H7 (cell line): ENCODE measurements at regions not wholly inside any gene's neighbourhood (a gene's known extent, or its start where the extent isn't known, plus 50 kb on each side); places are given as distances from the start of the nearest gene placed in this dataset.
"Not testable (repeated sequence)": the region's sequence is repeated elsewhere in the genome, so short reads cannot be mapped to it uniquely, and the experiment has no call there.

Experiments
- DNase-seq: peaks from one replicate; pipeline ENCODE4 v3.0.0; 2012
- H3K27me3 ChIP-seq: 2 replicates; pipeline ENCODE4 v1.6.0; 2011; ENCODE audit warnings: mild to moderate bottlenecking, low read length; ENCODE audit not compliant: control insufficient read depth, insufficient read depth
- H3K36me3 ChIP-seq: replicated peaks from 2 replicates; pipeline ENCODE4 v1.5.1; 2011; ENCODE audit warnings: low read length; ENCODE audit not compliant: control insufficient read depth, insufficient read depth
- H3K4me3 ChIP-seq: 2 replicates; pipeline ENCODE4 v1.5.1; 2011; ENCODE audit warnings: low read depth, mild to moderate bottlenecking, control low read depth, low read length, moderate library complexity; ENCODE audit not compliant: insufficient read depth

DNA sequence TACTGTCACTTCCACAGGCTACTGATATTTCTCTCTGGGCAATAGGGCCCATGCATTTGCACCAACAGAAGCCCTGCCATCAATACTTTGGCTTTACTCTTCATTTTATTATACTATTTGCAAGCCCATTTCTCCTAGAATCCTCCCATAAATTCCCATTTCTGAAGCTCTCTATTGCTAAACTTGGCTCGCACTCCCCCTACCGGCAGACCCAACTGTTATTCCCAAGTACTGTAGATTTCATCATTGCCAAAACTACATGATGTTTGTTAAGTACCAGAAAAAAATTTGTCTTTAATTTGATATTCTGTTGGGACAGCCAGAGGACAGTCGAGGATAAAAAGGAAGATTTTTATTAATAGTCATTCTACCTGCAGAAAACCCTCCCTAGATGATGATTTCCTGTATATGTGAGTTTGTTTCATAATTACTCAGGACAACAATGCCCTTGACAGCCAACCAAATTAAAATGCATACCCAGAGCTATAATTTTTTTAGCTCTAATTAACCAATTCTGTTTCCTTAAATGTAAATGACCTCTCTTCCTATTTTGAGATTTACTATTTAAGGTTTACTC is 298.6 kb downstream of the REEP3 start:
- Histone ChIP-seq H3K36me3 (no peaks in the 10 kb centered on the region), H3K4me3 (no peak overlapping the region), H3K27me3 (no peaks in the 10 kb centered on the region)
- DNase-seq: peak; percentile 44

DNA sequence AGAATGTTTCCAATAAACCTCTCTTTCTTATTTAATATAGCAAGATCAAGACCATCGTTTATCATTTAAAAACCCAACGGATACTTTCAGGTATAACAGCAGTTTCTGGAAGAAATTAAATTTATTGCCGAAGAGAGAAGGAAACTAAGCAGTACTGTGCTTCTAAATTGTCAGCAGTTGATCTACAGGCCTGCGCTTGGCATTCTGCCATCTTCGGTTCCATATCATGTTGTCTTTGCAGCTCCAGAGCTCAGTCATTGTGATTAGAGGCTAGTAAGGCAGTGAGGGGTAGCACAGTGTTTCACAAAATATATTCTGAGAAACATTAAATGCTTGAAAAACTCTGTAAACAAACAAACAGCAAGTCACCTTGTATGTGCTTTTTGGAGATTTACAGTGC is 301.3 kb downstream of the REEP3 start:
- no peaks in the 10 kb centered on the region for H3K36me3 ChIP-seq
- H3K27me3 ChIP-seq: no peaks in the 10 kb centered on the region
- H3K4me3 ChIP-seq: no peak overlapping the region
- no peak for DNase-seq

DNA sequence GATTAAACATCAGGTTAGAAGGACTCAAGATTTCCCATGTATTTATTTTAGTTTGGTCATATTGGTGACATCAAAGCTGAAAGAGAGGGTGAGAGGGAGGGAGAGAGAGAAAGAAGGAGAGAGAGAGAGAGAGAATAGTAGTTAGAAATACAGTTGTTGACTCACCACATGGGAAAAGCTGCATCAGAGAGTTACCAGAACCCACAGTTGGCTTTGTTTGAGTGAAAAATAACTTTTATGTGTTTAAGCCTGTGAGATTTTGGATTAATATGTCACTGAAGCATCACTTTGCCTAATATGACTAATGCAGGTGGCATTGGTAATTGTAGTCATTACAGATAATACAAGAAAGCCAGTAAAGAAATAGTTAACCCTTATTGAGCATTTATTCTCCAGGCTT is 303.9 kb downstream of the REEP3 start:
- H3K27me3 ChIP-seq: no peaks in the 10 kb centered on the region
- no peak for DNase-seq
- H3K4me3 ChIP-seq: no peak overlapping the region

DNA sequence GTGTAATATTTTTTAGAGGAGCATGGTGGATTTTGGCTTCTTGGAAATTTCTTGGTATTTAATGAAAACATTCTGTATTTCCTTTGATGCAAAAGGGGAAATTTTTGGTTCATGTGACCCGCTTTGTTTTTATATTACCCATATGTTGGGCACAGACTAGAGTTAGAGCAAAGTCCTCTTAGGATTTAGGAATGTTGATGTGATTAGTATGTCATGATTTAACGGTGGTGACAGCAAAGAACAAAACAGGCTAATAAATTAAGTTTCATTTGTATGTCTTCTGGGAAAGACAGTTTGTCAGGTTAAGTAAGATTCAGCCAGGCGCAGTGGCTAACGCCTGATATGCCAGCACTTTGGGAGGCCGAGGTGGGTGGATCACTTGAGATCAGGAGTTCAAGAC is 304.6 kb downstream of the REEP3 start:
- Histone ChIP-seq H3K27me3 (no peaks in the 10 kb centered on the region), H3K36me3 (no peaks in the 10 kb centered on the region), H3K4me3 (no peak overlapping the region)
- DNase-seq: no peak

More for the DNA sequence above, 303.9 kb downstream of the REEP3 start:
- no peaks in the 10 kb centered on the region for H3K36me3 ChIP-seq

DNA sequence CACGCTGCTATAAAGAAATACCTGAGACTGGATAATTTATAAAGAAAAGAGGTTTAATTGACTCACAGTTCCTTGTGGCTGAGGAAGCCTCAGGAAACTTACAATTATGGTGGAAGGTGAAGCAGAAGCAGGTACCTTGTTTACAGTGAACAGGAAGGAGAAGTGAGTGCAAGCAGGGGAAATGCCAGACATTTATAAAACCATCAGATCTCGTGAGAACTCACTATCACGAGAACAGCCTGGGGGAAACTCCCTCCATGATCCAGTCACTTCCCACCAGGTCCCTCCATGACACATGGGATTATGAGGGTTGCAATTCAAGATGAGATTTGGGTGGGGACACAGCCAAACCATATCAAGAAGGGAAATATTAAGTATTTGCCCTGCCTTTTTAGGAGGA is 305.8 kb downstream of the REEP3 start:
- not testable (repeated sequence) for H3K36me3 ChIP-seq, DNase-seq, H3K4me3 ChIP-seq, H3K27me3 ChIP-seq

DNA sequence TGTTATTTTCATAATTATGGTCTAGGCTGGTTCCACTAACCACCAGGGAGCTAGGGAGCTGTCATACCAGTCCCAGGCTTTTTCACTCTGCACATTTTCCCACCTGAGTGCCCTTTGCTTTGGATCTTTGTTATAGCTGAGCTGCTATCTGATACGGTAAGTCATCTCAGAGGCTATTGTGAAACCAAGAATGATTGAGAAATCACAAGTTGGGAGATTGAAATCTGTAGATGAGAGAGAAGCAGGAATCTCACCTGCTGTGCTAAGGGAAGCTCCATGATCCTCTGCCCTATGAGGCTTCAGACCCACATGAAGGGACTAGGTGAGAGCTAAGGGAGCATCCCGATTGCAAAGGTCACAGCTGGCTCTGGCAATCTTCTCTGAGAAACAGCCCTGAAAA is 307.8 kb downstream of the REEP3 start:
- Histone ChIP-seq H3K36me3 (no peaks in the 10 kb centered on the region), H3K27me3 (no peaks in the 10 kb centered on the region), H3K4me3 (no peak overlapping the region)
- no peak for DNase-seq

DNA sequence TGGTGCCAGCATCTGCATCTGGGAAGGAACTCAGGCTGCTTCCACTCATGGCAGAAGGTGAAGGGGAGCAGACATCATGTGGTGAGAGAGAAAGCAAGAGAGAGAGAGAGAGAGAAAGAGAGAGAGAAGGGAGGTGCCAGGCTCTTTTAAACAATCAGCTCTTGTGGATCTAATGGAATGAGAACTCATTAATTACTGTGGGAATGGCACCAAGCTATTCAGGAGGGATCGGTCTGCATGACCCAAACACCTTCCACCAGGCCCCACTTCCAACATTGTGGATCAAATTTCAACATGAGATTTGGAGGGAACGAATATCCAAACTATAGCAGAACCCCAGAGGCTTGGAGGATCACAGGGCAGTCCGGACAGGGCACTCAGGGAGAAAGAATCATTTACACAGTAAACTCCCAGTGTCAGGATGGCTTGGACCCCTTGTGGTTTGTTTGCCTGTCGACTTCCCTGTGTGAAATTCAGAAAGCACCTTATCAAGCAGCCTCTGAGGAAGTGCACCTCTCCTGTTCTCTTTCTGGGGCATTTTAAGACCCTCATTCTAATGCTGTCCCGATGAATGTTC is 308.5 kb downstream of the REEP3 start:
- Histone ChIP-seq H3K4me3 (no peak overlapping the region), H3K27me3 (no peaks in the 10 kb centered on the region), H3K36me3 (no peaks in the 10 kb centered on the region)
- peak; percentile 8 for DNase-seq

DNA sequence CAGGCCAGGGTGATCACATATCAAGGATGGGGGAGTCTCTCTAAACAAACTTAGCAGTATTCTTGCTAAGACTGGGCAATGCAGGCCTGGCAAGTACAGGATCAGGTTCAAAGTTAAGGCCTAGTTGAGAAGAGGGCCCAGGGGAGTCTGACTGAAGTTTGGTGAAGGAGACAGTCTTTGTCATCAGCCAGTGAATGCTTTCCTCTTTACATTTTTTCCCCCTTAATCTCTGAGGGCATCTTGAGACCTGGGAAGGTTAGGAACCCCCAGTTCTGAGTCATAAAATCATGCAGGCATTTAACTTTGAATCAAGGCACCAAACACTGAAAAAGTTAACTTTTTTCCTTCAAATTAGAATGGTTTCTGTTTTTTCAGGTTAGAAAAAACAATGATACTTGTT is 311.5 kb downstream of the REEP3 start:
- no peak for DNase-seq
- no peak overlapping the region for H3K4me3 ChIP-seq

DNA sequence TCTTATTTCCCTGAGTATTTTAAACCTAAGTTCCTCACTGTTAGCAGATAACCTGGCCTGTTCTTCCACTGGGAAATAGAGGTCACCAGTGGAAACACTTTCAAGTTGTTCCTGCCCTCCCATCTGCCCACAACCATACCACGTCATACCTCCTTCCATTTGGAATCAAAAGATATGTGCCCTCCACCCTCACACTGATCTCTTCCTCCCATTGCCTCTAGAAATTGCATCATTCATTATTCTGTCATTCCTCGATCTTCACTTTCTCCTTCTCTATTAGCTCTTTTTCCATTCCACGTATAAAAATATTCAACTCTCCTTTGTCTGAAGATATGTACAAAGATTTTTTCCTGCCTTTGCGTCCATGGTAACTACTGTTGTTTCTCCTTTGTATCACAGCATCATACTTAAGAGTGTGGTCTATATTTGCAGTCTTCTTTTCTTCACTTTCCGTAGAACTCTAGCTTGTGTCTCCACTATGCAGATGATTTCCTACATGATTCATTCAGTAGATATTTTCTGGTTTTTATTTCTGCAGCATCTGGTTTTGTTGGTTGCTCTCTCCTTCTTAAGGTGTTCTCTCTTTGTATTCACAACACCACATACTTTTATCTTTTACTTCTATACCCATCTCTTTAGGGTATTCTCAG is 312.3 kb downstream of the REEP3 start:
- Histone ChIP-seq H3K36me3 (no peaks in the 10 kb centered on the region), H3K27me3 (no peaks in the 10 kb centered on the region), H3K4me3 (no peak overlapping the region)
- DNase-seq: no peak

More for the DNA sequence above, 311.5 kb downstream of the REEP3 start:
- no peaks in the 10 kb centered on the region for H3K36me3 ChIP-seq
- H3K27me3 ChIP-seq: no peaks in the 10 kb centered on the region

DNA sequence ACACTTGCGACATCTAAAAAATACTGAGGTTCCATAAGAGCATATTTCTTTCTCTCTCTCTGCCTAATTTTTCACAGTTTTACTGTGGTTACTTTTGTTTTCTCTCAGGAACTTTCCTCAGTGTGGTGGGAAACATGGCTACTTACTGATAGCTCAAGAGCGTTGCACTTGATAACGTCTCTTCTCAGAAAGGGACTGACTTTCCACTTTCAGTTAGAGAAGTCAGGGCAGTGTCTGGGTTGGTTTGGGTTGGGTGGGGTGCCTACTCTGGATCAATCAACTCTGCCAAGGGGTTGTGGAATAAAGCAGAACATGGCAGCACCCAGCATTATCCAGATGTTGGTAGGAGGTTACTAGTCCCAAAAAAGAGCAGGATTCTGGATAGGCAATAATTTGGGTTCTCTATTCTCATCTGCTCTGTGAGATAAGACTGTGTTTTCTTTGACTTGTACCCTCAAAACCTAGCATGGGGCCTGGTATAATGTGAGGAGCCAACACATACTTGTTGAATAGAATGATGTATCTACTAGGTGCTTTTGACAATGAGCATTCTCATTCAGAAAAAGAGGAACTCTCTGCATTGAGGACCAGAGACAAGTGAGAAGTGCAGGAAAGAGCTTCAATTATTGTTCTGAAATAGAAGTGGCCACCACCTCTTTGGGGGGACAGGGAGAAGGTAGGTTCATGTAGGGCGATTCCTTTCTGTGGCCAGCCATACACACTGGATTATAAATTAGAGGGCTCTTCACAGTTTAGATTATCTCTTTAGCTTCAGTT is 315.7 kb downstream of the REEP3 start:
- no peak for DNase-seq
- no peak overlapping the region for H3K4me3 ChIP-seq
- H3K27me3 ChIP-seq: no peaks in the 10 kb centered on the region
- H3K36me3 ChIP-seq: no peaks in the 10 kb centered on the region

DNA sequence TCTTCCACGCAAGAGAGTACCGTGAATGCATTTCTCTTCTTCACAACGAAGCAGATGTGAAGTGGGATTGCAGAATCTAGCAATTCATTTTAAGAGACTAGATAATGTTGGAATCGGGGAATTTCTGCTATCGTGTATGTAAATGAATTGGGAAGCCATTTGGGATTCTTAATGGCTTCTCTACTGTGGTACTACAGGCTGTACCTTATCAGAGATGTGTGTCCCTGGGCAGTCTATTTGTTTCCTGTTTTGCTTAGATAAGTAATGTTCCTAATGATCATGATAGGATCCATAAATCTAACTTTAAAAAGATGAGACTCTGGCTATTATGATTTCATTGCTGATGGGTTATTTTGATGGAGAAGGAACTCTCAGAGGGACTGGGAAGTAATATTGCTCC is 320.6 kb downstream of the REEP3 start:
- H3K4me3 ChIP-seq: no peak overlapping the region
- H3K36me3 ChIP-seq: no peaks in the 10 kb centered on the region
- no peak for DNase-seq
- no peaks in the 10 kb centered on the region for H3K27me3 ChIP-seq

DNA sequence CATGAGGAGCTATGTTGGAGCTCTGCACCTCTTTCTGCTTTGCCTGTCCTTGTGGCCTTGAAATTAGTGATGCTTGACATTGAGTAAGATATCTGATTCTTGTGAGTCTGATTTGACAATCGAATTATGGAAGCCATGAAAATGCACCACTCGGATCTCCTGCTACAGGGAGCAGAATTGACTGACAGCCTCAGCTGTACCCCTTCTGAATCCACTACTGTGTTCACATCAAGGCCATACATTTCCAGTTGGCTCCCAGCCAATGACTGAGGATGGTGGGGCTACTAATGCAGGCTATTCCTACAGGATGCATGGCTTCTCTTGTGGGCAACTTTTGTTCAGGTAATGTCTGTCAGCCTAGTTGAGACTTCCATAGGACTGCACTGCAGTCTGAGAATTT is 321.9 kb downstream of the REEP3 start:
- DNase-seq: no peak
- H3K27me3 ChIP-seq: no peaks in the 10 kb centered on the region
- no peak overlapping the region for H3K4me3 ChIP-seq
- no peaks in the 10 kb centered on the region for H3K36me3 ChIP-seq

DNA sequence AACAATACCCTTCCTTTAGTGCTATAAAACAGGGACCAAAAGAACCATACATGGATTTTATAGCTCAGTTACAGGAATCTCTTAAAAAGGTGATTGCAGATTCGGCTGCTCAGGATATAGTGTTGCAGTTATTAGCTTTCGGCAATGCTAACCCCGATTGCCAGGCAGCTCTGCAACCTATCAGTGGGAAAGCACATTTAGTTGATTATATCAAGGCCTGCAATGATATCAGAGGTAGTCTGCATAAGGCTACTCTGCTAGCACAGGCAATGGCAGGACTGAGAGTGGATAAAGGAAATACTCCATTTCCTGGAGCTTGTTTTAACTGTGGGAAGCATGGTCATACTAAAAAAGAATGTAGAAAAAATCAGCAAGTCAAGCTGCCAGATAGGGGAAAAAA is 327.7 kb downstream of the REEP3 start:
- H3K4me3 ChIP-seq, DNase-seq, H3K36me3 ChIP-seq, H3K27me3 ChIP-seq: not testable (repeated sequence)

DNA sequence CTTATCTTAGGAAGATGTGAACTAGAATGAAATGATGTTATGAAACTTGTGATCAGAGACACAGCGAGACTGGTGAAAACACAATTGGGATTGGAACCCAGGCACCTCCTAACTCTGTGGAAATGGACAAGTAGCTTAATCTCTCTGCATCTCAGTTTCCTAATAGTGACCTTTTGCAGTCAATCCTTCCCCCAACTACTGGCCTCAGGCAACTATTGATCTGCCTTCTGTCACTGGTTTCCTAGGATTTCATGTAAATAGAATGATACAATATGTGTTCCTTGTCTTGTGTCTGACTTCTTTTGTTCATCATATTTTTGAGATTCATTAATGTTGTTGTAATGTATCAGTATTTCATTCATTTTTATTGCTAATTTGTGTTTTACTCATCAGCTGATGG is 341.7 kb downstream of the REEP3 start:
- no peaks in the 10 kb centered on the region for H3K27me3 ChIP-seq
- no peaks in the 10 kb centered on the region for H3K36me3 ChIP-seq
- no peak for DNase-seq
- H3K4me3 ChIP-seq: no peak overlapping the region

DNA sequence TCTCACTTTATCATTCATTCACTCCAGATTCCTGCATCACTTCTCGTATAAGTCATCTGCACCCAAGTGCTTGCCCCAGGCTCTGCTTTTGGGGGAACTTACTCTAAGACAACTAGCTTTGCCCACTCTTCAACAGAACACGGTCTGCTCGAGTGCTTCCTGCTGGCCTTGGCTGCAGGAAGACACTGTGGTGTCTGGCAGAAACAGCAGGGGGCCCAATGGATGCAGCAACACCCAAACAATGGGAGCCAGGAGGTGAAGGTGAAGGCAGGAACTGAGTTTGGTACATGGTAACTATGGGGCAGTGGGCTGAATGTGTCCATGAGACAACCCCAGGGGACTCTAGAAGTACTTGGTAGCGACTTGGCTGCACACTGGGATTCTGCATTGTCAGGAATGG is 344.0 kb downstream of the REEP3 start:
- Histone ChIP-seq H3K27me3 (no peaks in the 10 kb centered on the region), H3K4me3 (no peak overlapping the region), H3K36me3 (no peaks in the 10 kb centered on the region)
- DNase-seq: no peak
